Skeletal muscle cell (primary cell): ENCODE measurements at regions not wholly inside any gene's neighbourhood (a gene's known extent, or its start where the extent isn't known, plus 50 kb on each side); places are given as distances from the start of the nearest gene placed in this dataset.

Experiments
- DNase-seq: peaks from one replicate; pipeline ENCODE4 v3.0.0-alpha.2; 2010; ENCODE audit warnings: low read depth
- H3K4me3 ChIP-seq: 2 replicates; pipeline ENCODE4 v1.5.1; 2011; ENCODE audit warnings: low read depth, mild to moderate bottlenecking, control low read depth, low read length, moderate library complexity

- no peak overlapping the region for H3K4me3 ChIP-seq
- no peak for DNase-seq
Measured at GRCh38 chr1:69320757-69321211, 246.9 kb upstream of the LRRC7 start.

GRCh38 chr1:69321311-69321710 is 246.4 kb upstream of the LRRC7 start:
- no peak overlapping the region for H3K4me3 ChIP-seq
- no peak for DNase-seq

- no peak overlapping the region for H3K4me3 ChIP-seq
- DNase-seq, result no peak
Measured at GRCh38 chr1:69328186-69328585, 239.5 kb upstream of the LRRC7 start.

- DNase-seq, result no peak
- no peak overlapping the region for H3K4me3 ChIP-seq
Measured at GRCh38 chr1:69363236-69363635, 204.5 kb upstream of the LRRC7 start.

GRCh38 chr1:69373520-69373919 is 194.2 kb upstream of the LRRC7 start:
- DNase-seq, result no peak

GRCh38 chr1:69376408-69376807 is 191.3 kb upstream of the LRRC7 start:
- H3K4me3 ChIP-seq, result no peak overlapping the region
- DNase-seq, result no peak

More at GRCh38 chr1:69373520-69373919, 194.2 kb upstream of the LRRC7 start:
- H3K4me3 ChIP-seq, result no peak overlapping the region

- no peak for DNase-seq
- H3K4me3 ChIP-seq, result no peak overlapping the region
Measured at GRCh38 chr1:69377507-69377906, 190.2 kb upstream of the LRRC7 start.

GRCh38 chr1:69388044-69388443 is 179.7 kb upstream of the LRRC7 start:
- no peak for DNase-seq
- no peak overlapping the region for H3K4me3 ChIP-seq

GRCh38 chr1:69400128-69400527 is 167.6 kb upstream of the LRRC7 start:
- DNase-seq, result no peak
- no peak overlapping the region for H3K4me3 ChIP-seq

GRCh38 chr1:69401879-69402278 is 165.8 kb upstream of the LRRC7 start:
- no peak overlapping the region for H3K4me3 ChIP-seq
- DNase-seq, result no peak

GRCh38 chr1:69403756-69404320 is 163.9 kb upstream of the LRRC7 start:
- no peak overlapping the region for H3K4me3 ChIP-seq
- no peak for DNase-seq

GRCh38 chr1:69404486-69404885 is 163.2 kb upstream of the LRRC7 start:
- H3K4me3 ChIP-seq, result no peak overlapping the region
- no peak for DNase-seq

- DNase-seq, result no peak
- no peak overlapping the region for H3K4me3 ChIP-seq
Measured at GRCh38 chr1:69406244-69406643, 161.5 kb upstream of the LRRC7 start.

GRCh38 chr1:69409731-69410456 is 157.8 kb upstream of the LRRC7 start:
- no peak for DNase-seq
- no peak overlapping the region for H3K4me3 ChIP-seq

GRCh38 chr1:69410457-69410850 is 157.3 kb upstream of the LRRC7 start:
- DNase-seq, result no peak
- H3K4me3 ChIP-seq, result no peak overlapping the region

- no peak for DNase-seq
- H3K4me3 ChIP-seq, result no peak overlapping the region
Measured at GRCh38 chr1:69410893-69411292, 156.8 kb upstream of the LRRC7 start.

- H3K4me3 ChIP-seq, result no peak overlapping the region
- DNase-seq, result no peak
Measured at GRCh38 chr1:69411617-69412016, 156.1 kb upstream of the LRRC7 start.

- H3K4me3 ChIP-seq, result no peak overlapping the region
- no peak for DNase-seq
Measured at GRCh38 chr1:69413129-69413528, 154.6 kb upstream of the LRRC7 start.

GRCh38 chr1:69414574-69414973 is 153.1 kb upstream of the LRRC7 start:
- no peak overlapping the region for H3K4me3 ChIP-seq
- no peak for DNase-seq

- no peak for DNase-seq
- H3K4me3 ChIP-seq, result no peak overlapping the region
Measured at GRCh38 chr1:69421286-69421685, 146.4 kb upstream of the LRRC7 start.

GRCh38 chr1:69425871-69426270 is 141.9 kb upstream of the LRRC7 start:
- DNase-seq, result no peak
- no peak overlapping the region for H3K4me3 ChIP-seq
